Upper lobe of left lung (tissue), 4 donors: ENCODE measurements at regions not wholly inside any gene's neighbourhood (a gene's known extent, or its start where the extent isn't known, plus 50 kb on each side); places are given as distances from the start of the nearest gene placed in this dataset.

Experiments used
- CTCF ChIP-seq, 6 experiments: fragments of 450-650 bp in 4 of 6; fragments of 200-600 bp in 2 of 6; sonication (generic) in 2 of 6; IDR thresholded peaks; one replicate each; pipeline ENCODE4 v1.5.1; 2016 to 2019; ENCODE audit warnings: antibody characterized with exemption in 6 of 6
- POLR2A ChIP-seq, 4 donors: fragments of 450-650 bp; IDR thresholded peaks; one replicate each; pipeline ENCODE4 v1.5.1; 2016 to 2017; ENCODE audit warnings: antibody characterized with exemption in 4 of 4, mild to moderate bottlenecking in 2 of 4

GRCh38 chr14:62144863-62145262, 382.6 kb downstream of the SNAPC1 start:
- TF ChIP-seq CTCF (IDR thresholded peaks at IDR 0.05) (no peak), POLR2A (IDR thresholded peaks at IDR 0.05) (no peak)
